Endothelial cell (in vitro differentiated cells): ENCODE measurements at regions not wholly inside any gene's neighbourhood (a gene's known extent, or its start where the extent isn't known, plus 50 kb on each side); places are given as distances from the start of the nearest gene placed in this dataset.

ENCODE experiments used
- DNase-seq: peaks from one replicate; pipeline ENCODE4 v3.0.0; 2021; ENCODE audit warnings: low spot score
- H3K27ac Mint-ChIP-seq: one replicate; pipeline ENCODE4 v1.8.0; 2021; ENCODE audit warnings: mixed read lengths, inconsistent platforms; ENCODE audit not compliant: unreplicated experiment
- H3K27me3 Mint-ChIP-seq: one replicate; pipeline ENCODE4 v1.8.0; 2021; ENCODE audit warnings: mild to moderate bottlenecking, moderate library complexity, mixed read lengths, inconsistent platforms; ENCODE audit not compliant: unreplicated experiment
- H3K36me3 Mint-ChIP-seq: one replicate; pipeline ENCODE4 v1.8.0; 2021; ENCODE audit warnings: mild to moderate bottlenecking, low read depth, mixed read lengths, inconsistent platforms; ENCODE audit not compliant: unreplicated experiment
- H3K4me1 Mint-ChIP-seq: one replicate; pipeline ENCODE4 v1.8.0; 2021; ENCODE audit warnings: mild to moderate bottlenecking, mixed read lengths, inconsistent platforms; ENCODE audit not compliant: unreplicated experiment
- H3K4me3 Mint-ChIP-seq: one replicate; pipeline ENCODE4 v1.8.0; 2021; ENCODE audit warnings: mild to moderate bottlenecking, mixed read lengths, inconsistent platforms; ENCODE audit not compliant: unreplicated experiment
- H3K9me3 Mint-ChIP-seq: one replicate; pipeline ENCODE4 v1.8.0; 2021; ENCODE audit warnings: mixed read lengths, inconsistent platforms; ENCODE audit not compliant: unreplicated experiment
- TF ChIP-seq, protein P1 (sequence below): fragments of 200-600 bp; sonication (generic); IDR thresholded peaks from one replicate; pipeline ENCODE4 v1.5.0; 2021; ENCODE audit warnings: antibody characterized with exemption; ENCODE audit not compliant: unreplicated experiment

DNA sequence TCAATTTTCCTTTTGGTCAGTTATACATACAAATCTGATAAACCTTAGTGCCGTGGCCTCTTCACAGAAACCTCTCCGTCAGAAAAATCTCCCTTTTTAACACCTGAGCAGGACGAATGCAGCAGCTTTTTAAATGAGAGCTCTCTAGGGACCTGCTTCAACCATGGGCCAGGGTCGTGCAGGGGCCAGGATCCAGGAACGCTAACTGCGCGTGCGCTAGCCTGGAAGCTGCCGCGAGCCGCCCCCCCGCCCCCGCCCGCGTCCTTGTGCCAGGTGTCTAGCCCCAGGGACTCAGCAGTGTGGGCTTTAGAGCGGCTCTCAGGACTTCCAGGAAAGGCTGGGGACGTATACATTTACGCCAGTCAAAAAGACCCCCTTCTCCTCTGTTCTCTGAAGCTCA, 136.8 kb upstream of the FMN2 start:
- H3K4me1 Mint-ChIP-seq, result no peaks in the 10 kb centered on the region
- H3K9me3 Mint-ChIP-seq, result no peaks in the 10 kb centered on the region
- TF ChIP-seq, protein P1, sequence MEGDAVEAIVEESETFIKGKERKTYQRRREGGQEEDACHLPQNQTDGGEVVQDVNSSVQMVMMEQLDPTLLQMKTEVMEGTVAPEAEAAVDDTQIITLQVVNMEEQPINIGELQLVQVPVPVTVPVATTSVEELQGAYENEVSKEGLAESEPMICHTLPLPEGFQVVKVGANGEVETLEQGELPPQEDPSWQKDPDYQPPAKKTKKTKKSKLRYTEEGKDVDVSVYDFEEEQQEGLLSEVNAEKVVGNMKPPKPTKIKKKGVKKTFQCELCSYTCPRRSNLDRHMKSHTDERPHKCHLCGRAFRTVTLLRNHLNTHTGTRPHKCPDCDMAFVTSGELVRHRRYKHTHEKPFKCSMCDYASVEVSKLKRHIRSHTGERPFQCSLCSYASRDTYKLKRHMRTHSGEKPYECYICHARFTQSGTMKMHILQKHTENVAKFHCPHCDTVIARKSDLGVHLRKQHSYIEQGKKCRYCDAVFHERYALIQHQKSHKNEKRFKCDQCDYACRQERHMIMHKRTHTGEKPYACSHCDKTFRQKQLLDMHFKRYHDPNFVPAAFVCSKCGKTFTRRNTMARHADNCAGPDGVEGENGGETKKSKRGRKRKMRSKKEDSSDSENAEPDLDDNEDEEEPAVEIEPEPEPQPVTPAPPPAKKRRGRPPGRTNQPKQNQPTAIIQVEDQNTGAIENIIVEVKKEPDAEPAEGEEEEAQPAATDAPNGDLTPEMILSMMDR, result no peak
- no peak for DNase-seq
- no peaks in the 10 kb centered on the region for H3K36me3 Mint-ChIP-seq
- no peak overlapping the region for H3K4me3 Mint-ChIP-seq
- H3K27me3 Mint-ChIP-seq, result no peaks in the 10 kb centered on the region
- H3K27ac Mint-ChIP-seq, result no peak overlapping the region

DNA sequence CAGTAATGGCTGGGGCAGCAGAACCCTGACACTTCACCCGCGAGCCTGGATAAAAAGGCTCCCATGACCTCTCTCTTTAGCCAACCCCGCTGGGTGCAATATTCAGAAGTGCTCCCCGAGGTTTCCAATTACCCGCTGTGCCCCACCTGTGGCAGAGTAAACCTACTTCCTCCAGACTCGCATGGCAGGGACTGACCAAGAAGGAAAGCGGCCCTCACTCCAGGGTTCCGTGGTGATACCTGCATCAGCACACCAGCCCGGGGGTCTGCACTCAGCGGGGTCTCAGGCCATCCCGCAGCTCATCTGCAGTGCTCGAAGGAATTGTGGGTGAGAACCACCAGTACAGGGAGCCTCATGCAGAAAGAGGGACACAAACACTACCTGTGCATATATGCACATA, 136.3 kb upstream of the FMN2 start:
- Mint-ChIP-seq H3K9me3 (no peaks in the 10 kb centered on the region), H3K27me3 (no peaks in the 10 kb centered on the region), H3K36me3 (no peaks in the 10 kb centered on the region), H3K27ac (no peak overlapping the region), H3K4me3 (no peak overlapping the region), H3K4me1 (no peaks in the 10 kb centered on the region)
- TF ChIP-seq, protein P1, result no peak
- DNase-seq, result no peak

DNA sequence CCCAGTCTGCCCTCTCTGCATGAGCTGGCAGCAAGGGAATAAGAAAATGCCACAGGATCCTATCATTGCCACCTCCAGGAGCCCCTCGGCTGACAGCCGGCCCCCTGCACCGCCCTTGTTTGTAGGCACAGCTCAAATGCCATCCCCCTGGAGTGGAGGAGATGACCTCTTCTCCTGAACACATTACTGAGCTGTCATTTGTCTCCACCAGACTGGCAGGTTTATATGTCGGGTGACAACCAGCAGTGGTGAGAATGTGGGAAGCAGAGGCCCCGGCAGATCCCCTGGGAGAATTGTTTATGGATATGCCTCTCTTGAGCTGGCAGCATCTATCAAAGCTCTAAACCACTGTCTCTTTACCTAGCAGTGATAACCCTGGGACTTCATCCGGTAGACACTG, 135.4 kb upstream of the FMN2 start:
- Mint-ChIP-seq H3K27me3 (no peaks in the 10 kb centered on the region), H3K9me3 (no peaks in the 10 kb centered on the region), H3K27ac (no peak overlapping the region), H3K4me1 (no peaks in the 10 kb centered on the region), H3K4me3 (no peak overlapping the region), H3K36me3 (no peaks in the 10 kb centered on the region)
- DNase-seq, result no peak
- TF ChIP-seq, protein P1, result no peak

DNA sequence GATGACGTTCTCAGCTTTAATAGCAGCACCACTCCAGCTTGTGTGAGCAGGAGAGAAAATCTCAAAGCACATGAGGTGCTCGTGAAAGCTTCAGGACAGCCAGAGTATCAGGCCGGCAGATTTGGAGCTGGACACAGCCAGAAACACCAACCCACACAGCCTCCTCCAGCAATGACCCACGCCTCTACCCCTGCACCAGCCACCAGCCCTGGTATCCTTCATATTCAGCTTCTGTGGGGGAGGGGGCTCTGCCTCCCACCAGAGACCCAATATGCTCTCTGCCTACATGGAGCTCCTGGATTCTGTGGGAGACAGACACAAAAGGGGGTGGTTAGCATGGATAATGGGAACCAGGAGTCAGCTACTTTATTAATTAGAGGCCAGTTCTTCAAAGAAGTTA, 133.6 kb upstream of the FMN2 start:
- no peaks in the 10 kb centered on the region for H3K9me3 Mint-ChIP-seq
- no peak for DNase-seq
- TF ChIP-seq, protein P1, result no peak
- no peaks in the 10 kb centered on the region for H3K36me3 Mint-ChIP-seq
- no peaks in the 10 kb centered on the region for H3K4me1 Mint-ChIP-seq
- H3K27me3 Mint-ChIP-seq, result no peaks in the 10 kb centered on the region
- H3K4me3 Mint-ChIP-seq, result no peak overlapping the region
- H3K27ac Mint-ChIP-seq, result no peak overlapping the region

DNA sequence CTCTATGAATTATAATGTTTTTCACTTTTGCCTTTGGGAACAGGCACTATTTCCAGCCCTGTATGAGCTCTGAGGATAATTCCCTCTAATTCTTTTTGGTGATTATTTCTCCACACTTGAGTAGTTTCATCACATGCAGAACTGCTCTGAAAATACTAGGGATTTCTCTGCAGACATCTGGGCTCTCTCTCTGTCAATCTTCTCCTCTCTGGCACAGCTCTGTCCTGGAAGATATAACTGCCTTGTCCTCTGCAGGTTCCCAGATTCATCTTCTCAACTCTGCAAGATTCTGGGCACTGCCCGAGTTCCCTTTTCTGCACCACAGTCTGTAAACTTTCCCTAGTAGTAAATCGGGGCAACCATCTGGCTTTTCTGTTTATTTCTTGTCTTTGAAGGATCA, 131.3 kb upstream of the FMN2 start:
- Mint-ChIP-seq H3K9me3 (no peaks in the 10 kb centered on the region), H3K36me3 (no peaks in the 10 kb centered on the region), H3K4me3 (no peak overlapping the region), H3K4me1 (no peaks in the 10 kb centered on the region), H3K27me3 (no peaks in the 10 kb centered on the region), H3K27ac (no peak overlapping the region)
- TF ChIP-seq, protein P1, result no peak
- DNase-seq, result no peak
